Stimulated activated CD4-positive, alpha-beta T cell treated with anti-CD3 and anti-CD28 coated beads, Interleukin-12 subunit alpha, Interleukin-12 subunit beta, amount 100 ng/mL, for 24 hours (primary cell): ENCODE measurements at regions not wholly inside any gene's neighbourhood (a gene's known extent, or its start where the extent isn't known, plus 50 kb on each side); places are given as distances from the start of the nearest gene placed in this dataset.
"Not testable (repeated sequence)": the region's sequence is repeated elsewhere in the genome, so short reads cannot be mapped to it uniquely, and the experiment has no call there.

Experiments
- DNase-seq, 2 experiments: peaks; one replicate each; pipeline ENCODE4 v3.0.0-alpha.2; 2020; ENCODE audit warnings: low read depth in 2 of 2

DNA sequence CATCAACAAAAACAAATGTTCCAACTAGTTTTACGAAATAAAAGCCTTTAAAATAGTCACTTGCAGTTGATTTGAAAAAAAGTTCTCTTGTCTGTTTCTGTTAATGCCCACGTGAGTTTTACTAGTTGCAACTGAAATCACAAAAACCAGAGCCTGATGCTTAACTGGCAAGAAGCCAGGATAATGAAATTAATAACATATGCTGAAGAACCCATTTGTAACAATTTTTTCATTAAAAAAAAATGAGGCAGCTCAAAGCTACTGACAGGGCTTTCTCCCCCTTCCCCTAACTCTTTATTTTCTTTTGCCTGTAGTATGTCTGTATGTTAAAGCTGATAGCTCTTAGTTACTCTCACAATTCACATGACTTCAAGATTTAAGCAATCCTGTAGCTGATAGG is 132.7 kb upstream of the EYA4 start:
- DNase-seq = no peak

DNA sequence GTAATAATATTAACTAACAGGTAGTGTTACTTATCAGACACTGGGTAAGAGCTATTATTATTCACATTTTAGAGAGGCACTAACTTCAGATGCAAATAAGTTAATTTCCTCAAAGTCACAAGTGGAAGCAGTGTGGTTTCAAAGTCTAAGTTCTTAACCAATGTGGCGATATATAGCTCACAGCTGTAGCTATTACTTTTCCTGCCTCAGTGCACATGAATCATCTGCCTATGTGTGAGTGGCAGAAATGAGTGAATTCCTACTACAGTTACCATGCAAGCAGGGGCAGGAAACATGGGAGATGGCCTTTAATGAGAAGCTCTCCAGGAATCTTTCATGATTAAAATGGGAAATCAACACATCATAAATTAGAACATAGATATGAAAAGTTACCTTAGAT is 126.2 kb upstream of the EYA4 start:
- DNase-seq = no peak

DNA sequence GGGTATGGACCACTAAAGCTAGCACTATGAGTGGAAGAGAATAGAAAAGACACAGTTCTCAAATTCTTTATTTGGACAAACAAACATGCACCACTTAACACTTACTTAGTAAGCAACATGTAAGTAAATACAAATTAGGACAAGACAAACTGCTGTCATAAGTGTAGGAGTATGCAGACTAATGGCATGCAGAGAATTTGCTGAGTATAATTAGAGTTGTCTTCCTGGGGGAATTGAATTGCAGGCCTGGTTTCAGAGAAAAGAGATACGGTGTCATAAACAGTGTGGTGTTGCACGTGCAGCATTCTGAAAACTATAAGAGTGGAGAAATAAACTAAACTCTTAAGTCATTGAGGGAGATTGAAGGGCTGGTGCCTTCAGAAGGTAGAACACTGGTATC is 125.2 kb upstream of the EYA4 start:
- no peak for DNase-seq

DNA sequence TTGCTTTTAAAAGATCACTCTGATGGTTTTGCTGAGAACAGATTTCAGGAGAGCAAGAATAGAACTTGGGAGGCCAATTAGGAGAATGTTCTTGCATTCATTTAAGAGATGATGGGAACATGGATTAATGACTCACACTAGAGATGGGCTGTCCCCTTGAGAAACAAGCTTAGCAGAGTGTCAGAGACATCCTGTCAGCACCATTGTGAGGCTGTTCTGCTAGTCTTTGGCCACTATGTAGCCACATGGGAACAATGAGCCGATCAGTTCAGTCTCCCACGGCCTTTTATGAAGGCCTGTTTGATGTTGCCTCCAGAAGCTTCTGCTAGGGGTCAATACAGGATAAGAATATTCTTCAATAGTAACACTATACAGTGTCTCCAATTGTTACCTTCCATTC is 113.0 kb upstream of the EYA4 start:
- no peak for DNase-seq

- no peak for DNase-seq
These were observed 111.6 kb upstream of the EYA4 start for GRCh38 chr6:133129556-133129955.

GRCh38 chr6:133130863-133131262 is 110.3 kb upstream of the EYA4 start:
- no peak for DNase-seq

DNA sequence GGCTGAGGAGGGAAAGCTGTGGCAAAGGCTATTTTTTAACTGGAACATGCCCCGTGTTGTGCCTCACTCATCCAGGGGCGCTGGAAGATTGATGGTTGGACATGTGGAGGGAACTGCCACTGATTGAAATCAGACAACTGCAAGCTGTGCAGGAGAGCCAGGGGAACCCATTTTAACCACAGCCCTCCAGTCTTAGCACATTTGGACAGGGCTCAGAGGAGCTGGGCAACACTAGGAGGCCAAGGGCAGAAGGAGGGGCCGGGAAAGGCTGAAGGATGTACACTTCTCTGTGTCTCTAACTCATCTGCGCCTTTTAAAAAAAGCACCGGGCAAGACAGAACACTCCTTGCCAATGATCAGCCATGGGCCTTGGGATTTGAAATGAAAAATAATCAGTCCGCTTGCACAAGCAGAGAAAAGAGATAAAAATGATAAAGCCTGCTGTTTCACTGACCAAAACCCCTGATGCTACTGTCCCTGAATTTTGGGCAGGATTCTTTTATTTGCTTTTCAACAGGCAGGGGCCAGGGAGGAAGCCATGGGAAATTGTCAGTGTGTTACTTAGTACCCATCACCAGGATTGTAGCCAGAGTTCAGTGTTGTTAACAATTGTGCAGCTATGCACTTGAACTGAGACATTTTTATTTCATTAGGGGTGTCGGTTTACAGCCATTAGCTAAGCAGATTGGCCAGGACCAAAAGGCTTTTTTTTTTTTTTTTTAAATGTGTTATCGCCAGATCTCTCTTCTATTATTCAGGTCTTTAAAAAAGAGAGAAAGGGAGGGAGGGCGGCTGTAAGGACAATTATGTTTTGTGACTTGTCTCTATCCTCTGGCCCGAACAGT is 109.3 kb upstream of the EYA4 start:
- no peak for DNase-seq

DNA sequence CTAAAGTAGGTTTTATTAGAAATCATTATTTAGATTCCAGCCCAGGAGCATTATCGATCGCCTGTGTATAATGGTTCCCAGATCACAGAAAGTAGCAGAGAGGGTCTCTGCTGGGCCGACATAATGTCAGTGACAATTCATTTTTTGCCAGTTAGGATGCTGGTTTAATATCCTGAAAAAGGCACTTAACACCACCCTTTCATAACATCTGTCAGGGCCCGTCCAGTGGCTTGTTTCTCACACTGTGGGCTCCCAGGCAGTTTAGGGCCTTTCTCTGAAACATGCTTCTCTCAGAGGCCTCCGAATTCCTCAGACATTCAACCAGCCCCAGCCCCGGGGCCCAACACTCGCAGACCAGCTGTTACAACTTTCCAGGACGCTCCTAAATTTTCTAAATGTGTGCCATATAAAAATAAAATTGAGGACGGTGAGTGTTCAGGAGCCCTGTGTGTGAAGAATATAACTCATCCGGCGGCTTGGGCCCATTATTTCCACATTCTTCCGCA is 108.6 kb upstream of the EYA4 start:
- no peak for DNase-seq

- DNase-seq = no peak
These were observed 104.8 kb upstream of the EYA4 start for GRCh38 chr6:133136177-133136880.

GRCh38 chr6:133147470-133148184 is 93.5 kb upstream of the EYA4 start:
- DNase-seq = not testable (repeated sequence)

- no peak for DNase-seq
These were observed 84.5 kb upstream of the EYA4 start for GRCh38 chr6:133156689-133157088.

DNA sequence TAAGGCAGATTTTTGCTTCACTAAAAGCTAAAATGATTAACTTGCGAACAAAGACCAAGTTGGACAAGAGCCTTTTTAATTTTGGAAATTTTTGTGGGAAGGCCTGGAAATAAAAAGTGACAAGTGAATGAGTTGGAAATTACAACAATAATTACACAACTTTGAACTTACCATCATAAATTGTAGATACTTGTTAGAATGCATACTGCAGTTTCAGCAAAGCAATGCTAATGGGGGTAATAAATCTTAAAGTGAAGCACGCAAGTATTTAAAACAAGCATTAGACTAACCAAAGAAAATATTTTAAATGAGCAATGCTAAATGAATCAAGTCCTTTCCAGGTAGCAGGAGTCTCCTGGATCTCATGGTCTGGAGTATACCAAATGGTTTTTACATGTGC is 83.2 kb upstream of the EYA4 start:
- no peak for DNase-seq

DNA sequence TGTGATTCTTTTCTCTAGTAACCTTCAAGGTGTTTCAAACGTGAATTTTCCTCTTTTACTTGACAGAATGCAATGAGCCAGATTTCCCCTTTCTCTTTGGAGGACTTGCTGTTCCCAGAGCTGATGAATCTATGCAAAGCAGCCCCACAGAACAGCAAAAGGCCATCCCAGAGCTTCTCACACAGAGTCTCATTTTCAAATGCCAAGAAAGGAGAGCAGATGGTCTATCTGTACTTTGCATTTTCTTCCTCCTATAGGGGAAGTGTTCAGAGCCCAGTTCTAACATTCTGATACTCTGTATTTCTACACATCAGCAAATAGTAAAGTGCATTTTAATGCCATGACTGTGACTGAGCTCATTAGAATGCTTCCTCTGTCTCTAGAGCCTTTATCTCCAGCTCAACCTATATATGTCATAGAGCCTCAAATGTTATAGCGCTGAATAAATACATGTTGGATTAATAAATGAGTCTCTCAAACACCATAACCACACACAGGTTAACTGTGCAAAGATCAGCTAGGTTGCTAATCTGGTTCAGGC is 81.8 kb upstream of the EYA4 start:
- DNase-seq = no peak

- no peak for DNase-seq
These were observed 80.6 kb upstream of the EYA4 start for GRCh38 chr6:133160536-133160935.

DNA sequence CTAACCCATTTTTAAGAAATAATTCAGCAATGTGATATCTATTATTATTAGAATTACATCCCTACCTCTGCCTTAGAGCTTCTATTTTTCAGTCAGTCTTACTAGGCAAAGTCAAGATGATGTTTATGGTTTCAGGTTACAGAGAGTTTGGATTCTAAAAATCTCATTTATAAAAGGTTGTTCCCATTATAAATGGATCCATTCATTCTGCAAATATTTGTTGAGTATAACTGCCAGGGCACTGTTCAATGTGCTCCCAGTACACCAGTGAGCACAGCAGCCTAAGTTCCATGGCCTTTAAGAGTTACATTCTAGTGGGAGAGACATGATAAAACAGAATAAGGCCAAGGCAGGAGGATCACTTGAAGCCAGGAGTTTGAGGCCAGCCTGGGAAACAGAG is 75.9 kb upstream of the EYA4 start:
- DNase-seq = no peak

DNA sequence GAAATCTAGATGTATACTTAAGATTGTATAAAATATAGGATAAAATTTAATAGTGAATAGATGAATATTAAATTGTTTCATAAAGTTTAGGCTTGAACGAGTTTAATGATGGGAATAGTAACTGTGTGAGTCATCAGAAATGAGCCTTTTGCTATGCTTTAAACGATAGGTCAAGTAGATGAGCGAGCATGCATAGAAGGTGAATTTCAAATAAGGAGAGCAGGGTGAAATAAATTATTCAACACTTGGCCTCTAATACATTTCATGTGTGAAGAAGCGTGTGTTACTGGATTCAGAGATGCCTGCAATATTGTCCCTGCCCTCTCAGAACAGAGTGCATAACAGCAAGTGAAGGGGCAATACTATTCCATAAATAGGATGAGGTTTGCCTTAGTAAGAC is 74.4 kb upstream of the EYA4 start:
- no peak for DNase-seq

DNA sequence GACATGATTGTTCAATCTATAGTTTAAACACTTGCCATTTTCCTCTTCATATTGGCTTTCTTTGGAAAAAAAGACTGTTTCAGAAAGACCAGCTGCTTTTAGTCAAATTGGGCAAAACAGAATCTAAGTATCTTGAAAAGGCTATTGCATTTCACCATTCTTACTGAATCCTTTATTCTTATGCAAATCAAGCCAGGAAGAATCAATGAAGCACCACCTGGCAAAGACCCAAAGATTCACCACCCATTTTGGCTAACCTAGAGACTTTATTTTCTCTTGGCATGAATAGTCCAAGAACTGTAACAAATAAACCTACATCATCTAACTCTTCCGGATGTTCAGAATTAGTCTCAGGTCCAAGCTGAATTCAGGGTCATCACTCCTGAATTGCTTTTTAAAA is 71.3 kb upstream of the EYA4 start:
- DNase-seq = no peak

DNA sequence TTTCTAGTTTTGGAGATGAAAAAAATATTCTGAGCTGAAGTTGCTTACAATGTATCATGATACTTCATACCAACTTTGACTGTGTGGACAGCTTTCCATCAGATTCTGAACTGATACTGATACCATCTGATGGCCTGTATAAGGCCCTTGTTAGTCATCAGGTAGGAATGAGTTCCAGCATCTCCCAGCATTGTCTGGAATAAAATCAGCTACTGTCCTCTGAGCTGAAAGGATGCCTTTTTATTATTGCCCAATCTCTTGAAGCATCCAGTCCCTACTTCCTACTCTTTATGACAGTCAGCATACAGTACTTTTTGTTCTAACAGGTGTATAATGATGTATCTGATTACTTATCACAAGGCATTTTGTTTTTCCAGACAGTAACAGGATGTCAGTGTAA is 70.6 kb upstream of the EYA4 start:
- DNase-seq = no peak

GRCh38 chr6:133171989-133172604 is 69.1 kb upstream of the EYA4 start:
- DNase-seq = no peak

DNA sequence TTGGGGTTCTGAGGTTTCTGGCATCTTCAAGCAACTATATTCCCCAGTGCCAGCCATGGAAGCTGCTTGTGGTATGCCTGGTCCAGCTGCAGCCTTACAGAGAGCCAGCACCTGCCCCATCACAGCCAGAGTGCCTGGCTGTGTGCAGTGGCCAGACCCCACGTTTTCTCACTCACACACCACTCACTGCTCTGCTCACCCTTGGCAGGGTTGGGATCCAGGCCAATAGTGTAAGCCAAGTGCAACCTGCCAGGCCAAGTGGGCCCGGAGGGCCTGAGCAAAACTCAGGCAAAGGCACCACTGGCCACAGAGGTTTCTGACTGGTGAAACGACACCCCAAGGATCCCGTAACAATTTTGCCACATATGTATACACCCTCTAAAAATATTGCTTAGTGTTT is 67.9 kb upstream of the EYA4 start:
- no peak for DNase-seq

GRCh38 chr6:133179481-133179880 is 61.7 kb upstream of the EYA4 start:
- no peak for DNase-seq

DNA sequence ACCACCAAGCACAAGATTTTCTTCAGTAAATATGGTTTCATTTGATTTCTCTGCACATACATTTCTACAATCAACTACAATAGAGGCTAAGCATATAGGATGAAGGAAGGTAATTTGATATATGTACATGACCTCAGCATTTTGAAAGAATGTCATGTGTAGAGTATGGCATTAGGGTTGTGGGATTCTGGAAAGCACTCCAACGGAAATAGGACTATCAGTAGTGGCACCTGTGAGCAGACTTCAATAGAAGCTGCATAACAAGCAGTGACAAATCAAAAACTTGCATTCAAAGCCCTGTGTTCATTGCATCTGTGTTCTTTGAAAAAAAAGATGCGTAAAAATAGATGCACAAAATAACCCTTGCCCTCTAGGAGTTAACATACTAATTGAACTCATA is 57.5 kb upstream of the EYA4 start:
- no peak for DNase-seq
